Upper lobe of left lung (tissue), 4 donors: ENCODE measurements at regions not wholly inside any gene's neighbourhood (a gene's known extent, or its start where the extent isn't known, plus 50 kb on each side); places are given as distances from the start of the nearest gene placed in this dataset.

Source experiments
- CTCF ChIP-seq, 6 experiments: fragments of 450-650 bp in 4 of 6; fragments of 200-600 bp in 2 of 6; sonication (generic) in 2 of 6; IDR thresholded peaks; one replicate each; pipeline ENCODE4 v1.5.1; 2016 to 2019; ENCODE audit warnings: antibody characterized with exemption in 6 of 6
- EP300 ChIP-seq, 4 donors: sonication (generic); formaldehyde crosslinking; IDR thresholded peaks; one replicate each; pipeline ENCODE4 v1.5.1; 2017; ENCODE audit warnings: antibody characterized with exemption in 4 of 4, control low read depth in 2 of 4
- POLR2A ChIP-seq, 4 donors: fragments of 450-650 bp; IDR thresholded peaks; one replicate each; pipeline ENCODE4 v1.5.1; 2016 to 2017; ENCODE audit warnings: antibody characterized with exemption in 4 of 4, mild to moderate bottlenecking in 2 of 4
- POLR2AphosphoS5 ChIP-seq, 2 donors: sonication (generic); formaldehyde crosslinking; IDR thresholded peaks; one replicate each; pipeline ENCODE4 v1.5.1; 2017; ENCODE audit warnings: antibody characterized with exemption in 2 of 2

- TF ChIP-seq CTCF (IDR thresholded peaks at IDR 0.05) (no peak), POLR2A (IDR thresholded peaks at IDR 0.05) (no peak), POLR2AphosphoS5 (IDR thresholded peaks at IDR 0.05) (no peak), EP300 (IDR thresholded peaks at IDR 0.05) (no peak)
These were observed 493.9 kb upstream of the NDST4 start for GRCh38 chr4:115607311-115607710.
